Cardiac septum (tissue), 1 donor: ENCODE measurements at regions not wholly inside any gene's neighbourhood (a gene's known extent, or its start where the extent isn't known, plus 50 kb on each side); places are given as distances from the start of the nearest gene placed in this dataset.

Source experiments
- DNase-seq: peaks from one replicate; pipeline ENCODE4 v3.0.0-alpha.2; 2020; ENCODE audit warnings: low spot score
- intact Hi-C: fragments of 100-400 bp; cut with DNase I; formaldehyde crosslinking; loops from one replicate; pipeline ENCODE4 v1.14.0; 2022
- donor health status: DM: no; HTN: no; CAD: no.

DNA sequence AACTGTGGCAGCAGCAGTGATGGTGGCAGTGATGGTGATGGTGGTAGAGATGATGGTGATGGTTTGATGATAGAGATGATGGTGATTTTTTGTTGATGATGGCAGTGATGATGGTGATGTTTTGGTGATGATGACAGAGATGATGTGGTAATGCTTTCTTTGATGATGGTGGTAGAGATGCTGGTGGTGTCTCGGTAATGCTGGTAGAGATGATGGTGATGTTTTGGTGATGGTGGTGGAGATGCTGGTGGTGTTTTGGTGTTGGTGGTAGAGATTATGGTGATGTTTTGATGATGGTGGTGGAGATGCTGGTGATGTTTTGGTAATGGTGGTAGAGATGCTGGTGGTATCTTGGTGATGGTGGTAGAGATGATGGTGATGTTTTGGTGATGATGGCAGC lies 131.6 kb downstream of the NAV1 start:
- no peak for DNase-seq
- intact Hi-C loops, result no loop called here

DNA sequence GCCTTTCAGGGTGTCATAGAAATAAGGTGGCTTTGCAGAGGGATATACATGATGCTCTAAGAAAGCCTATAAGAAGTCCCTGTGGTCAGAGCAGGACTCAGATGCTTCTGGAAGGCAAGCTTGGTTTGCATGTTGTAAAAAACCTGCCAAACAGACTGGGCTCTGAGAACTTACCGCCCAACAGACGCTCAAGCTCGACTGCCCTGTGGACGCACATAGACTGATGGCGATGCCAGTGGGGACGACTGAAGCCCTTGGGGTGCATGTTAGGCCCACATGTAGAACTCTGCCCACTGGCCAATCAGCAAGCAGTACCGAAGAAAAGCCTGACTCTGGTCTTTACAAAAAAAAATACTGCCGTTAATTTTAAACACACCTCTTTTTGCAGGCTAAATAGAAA lies 133.8 kb downstream of the NAV1 start:
- no peak for DNase-seq
- intact Hi-C loops, result no loop called here

DNA sequence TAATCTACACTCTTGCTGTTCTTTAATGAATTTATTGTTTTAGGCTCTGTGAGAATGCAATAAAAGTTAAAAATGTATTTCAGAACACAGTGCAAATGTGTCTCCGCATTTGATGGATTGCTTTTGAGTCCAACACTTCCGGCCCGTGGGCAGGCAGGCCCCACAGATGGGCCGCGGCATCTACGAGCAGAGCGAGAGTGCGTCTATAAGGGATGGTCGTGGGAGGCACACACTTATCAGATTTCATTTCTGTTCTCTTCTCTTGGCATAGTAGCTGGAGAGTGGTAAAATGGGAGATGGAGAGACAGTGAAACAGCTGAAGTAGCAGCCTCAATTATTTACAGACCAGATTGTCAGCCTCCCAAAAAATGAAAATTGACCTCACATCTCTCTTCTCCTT lies 134.2 kb downstream of the NAV1 start:
- intact Hi-C loops, result no loop called here
- DNase-seq, result no peak

DNA sequence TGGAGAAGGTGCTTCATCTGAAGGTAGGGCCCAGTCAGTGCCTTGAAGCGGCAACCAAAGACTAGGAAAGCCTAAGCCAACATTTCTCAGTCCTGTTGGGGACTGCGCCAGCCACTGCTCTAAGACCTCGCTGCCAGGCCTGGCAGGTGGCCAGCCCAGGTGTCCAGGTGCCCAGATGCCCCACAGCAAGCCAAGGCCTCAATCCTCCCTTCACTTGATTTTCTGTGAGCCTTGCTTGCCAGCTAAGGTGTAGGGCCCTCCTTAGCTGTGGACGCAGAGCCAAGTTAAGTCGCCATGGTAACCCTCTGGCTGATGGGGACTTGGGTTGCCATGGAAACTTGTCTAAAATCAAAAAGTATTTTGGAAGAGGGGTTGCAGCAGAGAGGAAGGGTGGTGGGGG lies 135.0 kb downstream of the NAV1 start:
- intact Hi-C loops, result no loop called here
- DNase-seq, result no peak

DNA sequence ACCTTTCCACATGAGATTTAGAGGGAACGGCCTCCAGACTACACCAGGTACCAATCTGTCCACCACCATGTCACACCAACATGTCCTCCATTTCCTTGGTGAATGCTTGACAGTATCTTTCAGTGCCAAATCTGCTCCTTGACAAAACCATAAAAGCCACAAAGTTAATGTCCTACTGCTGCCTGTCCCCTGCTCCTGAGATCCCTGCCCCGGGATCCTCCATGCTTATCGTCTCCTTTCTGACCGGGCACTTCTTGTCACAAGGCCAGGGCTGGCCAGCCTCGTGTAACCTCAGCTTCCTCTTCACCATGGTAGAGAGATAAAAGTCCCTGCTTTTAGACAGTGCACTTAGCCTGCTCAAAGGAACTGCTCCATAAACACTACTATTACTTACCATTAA lies 136.2 kb downstream of the NAV1 start:
- intact Hi-C loops, result no loop called here

DNA sequence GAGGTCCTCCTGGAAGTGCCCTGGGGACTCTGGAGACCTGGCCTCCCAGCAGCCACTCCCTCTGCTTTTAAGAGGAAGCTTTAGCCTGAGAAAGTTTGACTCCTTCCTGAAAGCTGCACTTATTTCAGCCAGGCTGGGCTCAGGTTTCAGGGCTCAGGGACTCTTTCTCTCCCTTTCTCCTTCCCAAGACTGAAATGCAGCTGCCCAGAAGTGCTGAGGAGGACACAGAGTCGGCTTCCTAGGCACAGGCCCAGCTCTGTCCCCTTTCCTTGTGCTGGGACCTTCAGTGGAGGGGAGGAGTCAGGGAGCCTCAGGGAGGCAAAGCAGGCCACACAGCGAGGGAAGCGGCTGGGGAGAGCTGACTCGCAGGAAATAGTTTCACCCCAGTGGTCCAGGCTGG lies 137.3 kb downstream of the NAV1 start:
- intact Hi-C loops, result no loop called here
- DNase-seq, result no peak

More for the DNA sequence above, 136.2 kb downstream of the NAV1 start:
- DNase-seq, result no peak

DNA sequence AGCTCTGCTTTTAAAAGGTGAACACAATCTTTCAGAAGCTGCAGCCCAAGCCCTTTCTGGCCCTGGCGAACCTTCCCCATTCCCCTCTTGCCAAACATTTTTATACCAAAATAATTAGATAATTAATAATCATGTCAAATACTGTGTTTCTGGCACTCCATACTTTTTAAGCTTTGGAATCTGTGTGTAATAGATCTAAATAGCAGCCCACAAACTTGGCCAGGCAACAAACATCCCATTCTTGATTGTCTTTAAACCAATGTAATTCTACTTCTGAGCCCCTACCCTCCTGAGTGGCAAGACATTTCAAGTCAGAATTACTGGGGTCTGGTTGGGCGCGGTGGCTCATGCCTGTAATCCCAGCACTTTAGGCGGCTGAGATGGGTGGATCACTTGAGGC lies 137.7 kb downstream of the NAV1 start:
- no peak for DNase-seq
- intact Hi-C loops, result no loop called here

DNA sequence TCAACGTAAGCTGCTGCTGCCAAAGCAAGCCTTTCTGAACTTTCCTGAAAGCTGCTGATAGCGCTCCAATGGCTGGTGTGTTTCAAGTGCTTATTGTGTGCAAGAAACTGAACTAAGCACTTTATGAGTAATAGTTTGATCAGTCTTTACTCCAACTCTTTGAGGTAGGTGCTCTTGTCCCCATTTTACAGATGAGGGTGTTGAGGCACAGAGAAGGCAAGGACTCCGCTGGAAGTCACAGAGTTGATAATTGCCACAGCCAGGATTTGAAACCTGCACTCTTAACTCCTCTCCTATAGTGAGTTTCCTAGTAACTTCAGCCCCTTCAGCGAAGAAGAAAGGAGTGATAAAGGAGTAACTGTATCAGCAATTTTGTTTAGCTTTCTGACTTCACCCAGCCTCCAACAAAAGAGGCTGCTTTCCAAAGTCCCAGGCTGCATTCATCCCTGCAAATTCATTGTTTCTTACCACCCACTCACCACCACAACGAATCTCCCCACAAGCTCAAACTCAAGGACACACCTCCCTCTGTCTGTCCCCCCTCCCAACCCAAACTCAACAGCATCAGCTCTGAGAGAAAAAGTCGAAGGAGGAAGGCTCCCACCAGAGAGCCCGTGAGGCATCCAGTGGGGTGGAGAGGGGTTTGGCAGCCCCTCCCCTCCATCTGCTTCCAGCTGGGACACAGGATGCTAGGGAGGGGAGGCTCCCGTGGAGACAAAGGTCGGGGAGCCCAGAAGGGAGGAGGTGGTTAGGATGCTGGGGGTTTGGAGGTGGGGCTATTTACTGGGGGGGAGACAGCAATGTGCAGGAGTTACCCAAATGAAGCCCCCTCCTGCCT lies 139.6 kb downstream of the NAV1 start:
- no peak for DNase-seq

DNA sequence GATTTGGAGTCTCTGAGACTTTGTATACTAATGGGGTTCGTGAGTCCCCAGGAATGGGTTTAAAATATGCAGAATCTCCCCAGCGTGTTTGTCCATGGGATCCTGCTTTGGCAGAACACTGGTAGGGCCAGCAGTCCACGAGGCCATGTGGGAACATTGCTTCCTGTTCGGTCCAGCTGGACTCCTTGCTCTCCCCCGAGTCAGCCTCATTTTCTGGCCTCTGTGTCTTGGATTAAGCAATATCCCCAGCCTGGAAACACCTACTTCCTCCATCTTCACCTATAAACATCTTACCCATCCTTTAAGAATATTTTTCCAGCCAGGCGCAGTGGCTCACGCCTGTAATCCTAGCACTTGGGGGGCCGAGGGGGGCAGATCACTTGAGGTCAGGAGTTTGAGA lies 142.4 kb downstream of the NAV1 start:
- no peak for DNase-seq
- intact Hi-C loops, result no loop called here

More for the DNA sequence above, 139.6 kb downstream of the NAV1 start:
- intact Hi-C loops, result no loop called here

DNA sequence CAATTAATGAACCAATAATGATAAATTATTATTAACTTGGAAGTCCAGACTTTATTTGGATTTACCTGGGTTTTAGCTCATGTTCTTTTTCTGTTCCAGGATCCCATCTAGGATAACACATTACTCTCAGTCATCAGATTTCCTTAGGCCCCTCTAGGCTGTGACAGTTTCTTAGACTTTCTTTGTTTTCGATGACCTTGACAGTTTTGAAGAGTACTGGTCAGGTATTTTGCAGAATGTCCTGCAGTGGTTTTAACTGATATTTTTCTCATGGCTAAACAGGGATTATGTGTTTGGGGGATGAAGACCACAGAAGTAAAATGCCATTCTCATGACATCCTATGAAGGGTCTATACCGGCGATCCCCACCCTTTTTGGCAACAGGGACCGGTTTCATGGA lies 144.0 kb downstream of the NAV1 start:
- no peak for DNase-seq
- intact Hi-C loops, result no loop called here

DNA sequence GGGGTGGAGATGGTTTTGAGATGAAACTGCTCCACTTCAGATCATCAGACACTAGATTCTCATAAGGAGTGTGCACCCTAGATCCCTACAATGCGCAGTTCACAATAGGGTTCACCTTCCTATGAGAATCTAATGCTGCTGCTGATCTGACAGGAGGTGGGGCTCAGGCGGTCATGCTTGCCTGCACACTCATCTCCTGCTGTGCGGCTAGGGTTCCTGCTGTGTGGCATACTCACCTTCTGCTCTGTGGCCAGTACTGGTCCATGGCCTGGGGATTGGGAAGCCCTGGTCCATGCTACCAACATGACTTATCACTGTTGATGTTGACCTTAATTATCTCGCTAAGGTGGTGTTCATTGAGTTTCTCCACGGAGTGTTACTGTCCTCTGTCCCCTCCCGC lies 144.5 kb downstream of the NAV1 start:
- DNase-seq, result no peak
- intact Hi-C loops, result no loop called here

DNA sequence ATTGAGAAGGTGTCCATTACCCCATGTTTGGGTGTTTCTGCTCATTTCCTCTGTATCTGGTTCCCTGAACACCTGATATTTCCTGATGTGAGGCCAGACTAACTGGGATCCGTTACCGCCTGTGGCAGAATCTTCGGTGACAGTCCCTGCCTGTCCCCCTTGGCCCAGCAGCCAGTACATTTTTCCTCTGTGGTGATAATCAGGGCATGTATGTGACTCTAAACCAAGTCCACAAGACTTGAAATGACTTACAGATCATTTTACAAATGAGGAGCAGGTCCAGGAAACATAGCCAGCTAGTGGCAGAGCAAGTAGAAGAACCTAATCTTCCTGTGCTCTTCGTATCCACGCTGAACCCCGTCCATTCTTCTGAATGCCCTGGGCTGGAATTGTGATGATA lies 143.5 kb upstream of the IPO9 start:
- intact Hi-C loops, result no loop called here
- DNase-seq, result no peak

DNA sequence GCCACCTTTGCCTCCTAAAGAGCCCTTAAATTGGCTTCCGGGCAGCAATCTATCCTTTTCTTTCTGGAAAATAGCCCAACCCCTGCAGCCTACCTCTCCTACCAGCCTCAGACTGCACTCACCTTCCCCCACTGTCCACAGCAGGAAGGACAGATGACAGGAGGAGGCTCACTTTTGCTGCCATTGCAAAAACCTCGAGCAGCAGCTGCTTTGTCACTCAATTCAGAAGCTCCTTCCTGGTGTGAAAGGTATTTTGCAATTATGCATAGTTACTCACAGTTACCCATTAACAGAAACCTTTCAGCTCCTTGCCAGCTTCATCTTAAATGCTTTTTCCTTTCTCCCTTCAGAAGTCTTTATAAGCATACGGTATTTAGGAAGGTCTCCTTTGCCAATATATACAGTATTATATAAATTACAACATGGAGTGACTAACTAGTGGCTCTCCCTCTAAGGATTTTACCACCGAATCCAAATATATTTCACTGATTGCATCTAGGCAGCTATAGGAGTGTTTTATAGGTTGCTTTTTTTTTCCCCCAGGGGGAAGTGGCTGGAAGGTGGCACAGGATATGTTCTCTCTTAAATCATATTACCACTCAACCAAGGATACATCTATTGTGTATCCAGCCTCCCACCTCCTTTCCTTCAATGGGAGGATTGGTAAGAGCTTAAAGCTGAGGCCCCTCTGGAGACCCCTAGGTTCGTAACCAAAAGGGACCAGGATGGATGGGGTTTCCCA lies 142.1 kb upstream of the IPO9 start:
- DNase-seq, result no peak
- intact Hi-C loops, result no loop called here

DNA sequence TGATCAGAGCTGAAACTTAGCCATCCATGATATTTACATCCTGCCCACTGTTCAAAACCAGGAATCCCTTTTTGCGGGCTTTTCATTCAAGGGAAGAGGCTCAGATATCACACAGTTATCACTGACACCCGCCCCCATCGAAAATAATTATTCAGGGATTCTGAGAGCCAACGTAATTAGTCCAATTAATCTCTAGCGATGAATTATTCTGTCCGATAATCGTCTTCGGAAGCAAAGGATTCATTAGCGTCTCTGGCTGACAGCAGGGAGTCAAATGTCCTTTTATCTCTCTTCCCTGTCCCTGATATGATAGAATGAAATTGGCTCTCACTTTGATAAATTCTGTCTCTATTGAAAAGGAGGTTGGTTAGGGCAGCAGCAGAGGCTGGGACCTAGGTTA lies 140.4 kb upstream of the IPO9 start:
- intact Hi-C loops, result no loop called here
- DNase-seq, result no peak

DNA sequence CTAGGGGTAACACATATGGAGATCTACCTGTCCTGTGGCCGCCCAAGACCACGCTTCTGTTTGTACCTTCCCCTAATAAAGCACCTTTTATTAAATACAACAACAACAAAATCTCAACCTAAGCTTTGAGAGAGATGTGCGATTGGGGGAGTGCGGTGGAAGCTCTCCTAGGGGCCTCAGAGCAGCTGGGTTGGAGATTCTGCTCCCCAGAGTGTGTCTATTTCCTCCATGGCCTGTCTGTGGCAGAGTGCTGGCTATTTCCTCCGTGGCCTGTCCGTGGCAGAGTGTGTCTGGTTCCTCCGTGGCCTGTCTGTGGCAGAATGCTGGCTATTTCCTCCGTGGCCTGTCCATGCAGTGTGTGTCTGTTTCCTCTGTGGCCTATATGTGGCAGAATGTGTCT lies 139.3 kb upstream of the IPO9 start:
- intact Hi-C loops, result loop anchor here (5.0 kb wide), 1 partner anchor 37 kb away; no protein-coding TSS in a partner anchor
- DNase-seq, result no peak

DNA sequence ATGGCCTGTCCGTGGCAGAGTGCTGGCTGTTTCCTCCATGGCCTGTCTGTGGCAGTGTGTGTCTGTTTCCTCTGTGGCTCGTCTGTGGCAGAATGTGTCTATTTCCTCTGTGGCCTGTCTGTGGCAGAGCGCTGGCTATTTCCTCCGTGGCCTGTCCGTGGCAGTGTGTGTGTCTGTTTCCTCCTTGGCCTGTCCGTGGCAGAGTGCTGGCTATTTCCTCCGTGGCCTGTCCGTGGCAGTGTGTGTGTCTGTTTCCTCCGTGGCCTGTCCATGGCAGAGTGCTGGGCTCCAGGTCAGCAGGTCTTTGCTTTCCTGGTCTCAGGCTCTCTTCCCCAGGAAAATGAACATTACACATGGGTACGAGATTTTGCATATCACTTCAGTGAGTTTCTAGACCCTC lies 138.4 kb upstream of the IPO9 start:
- intact Hi-C loops, result loop anchor here (5.0 kb wide), 1 partner anchor 38 kb away; no protein-coding TSS in a partner anchor
- no peak for DNase-seq

DNA sequence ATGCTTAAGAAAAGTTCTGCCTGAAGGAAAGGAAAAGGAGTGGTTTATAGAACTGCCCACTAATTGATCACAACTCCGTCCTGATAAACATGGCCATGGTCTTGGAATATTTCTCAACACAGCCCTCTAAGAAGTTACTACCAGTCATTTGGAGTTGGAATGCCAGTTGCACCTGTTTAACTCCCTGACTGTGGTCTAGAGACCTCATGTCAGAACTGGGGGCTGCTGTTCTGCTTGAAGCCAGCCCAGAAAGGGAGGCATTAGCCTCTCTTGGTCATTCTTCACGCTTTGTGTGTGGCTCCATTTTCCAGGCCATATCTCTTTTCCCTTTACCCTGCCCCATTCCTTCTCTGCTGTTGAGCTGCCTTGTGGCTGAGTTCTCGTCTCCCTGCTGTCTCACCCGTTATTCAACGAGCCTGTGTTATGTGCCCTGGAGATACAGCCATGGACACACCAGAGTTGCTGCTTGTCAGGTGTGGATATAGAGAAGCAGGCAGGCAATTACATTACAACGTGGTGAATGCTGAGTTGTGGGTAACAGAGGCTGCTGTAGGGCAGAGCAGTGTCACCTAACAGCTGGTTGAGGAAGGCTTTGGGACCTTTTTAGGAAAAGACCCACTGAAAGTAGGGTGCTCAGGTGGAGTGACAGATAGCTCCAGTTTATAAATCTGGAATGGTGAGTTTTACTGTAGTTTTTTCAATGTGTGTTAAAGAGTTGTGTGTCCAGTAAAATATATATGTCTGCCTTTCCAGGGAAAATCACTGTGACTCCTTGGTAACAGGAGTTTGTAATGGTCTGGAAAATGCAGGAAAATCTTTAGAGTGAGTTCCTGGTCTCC lies 137.0 kb upstream of the IPO9 start:
- intact Hi-C loops, result loop anchor here (5.0 kb wide), 1 partner anchor 40 kb away; no protein-coding TSS in a partner anchor
- no peak for DNase-seq

DNA sequence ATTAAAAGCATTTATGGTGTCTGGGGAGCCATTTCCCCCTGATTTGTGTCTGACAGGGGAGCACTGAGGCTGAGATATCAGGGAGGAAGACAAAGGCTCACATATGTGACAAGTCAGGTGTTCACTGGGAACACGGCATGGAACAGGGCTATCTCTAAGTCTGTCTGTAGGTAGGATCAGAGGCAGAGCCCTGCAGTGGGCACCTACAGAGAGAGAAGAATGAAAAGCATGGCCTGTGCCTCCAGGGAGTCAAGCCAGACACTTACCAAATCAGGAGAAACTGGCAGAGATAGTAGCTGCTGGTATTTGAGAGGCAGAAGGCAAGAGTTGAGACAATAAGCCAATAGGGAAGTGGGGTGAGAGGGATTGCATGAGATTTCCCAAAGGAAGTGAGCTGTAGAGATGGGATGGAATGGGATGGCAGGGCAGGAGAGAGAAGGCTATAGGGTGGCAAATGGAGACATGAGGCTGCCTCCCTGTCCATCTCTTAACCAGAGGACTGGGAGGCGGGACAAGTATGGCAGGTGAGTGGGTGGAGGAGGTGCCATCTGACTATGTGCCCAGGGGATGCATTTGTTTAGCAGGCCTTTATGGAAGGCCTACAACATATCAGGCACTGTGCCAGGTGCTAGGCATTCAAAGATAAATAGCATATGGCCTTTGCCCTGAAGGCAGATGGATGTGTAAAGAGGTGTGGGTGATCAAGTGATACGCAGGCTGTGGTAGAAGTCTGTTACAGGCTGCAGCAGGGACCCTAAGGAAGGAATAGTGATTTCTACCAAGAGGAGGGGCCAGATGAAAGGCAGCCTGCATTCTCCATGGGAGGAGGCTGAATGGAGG lies 136.2 kb upstream of the IPO9 start:
- intact Hi-C loops, result loop anchor here (5.0 kb wide), 1 partner anchor 40 kb away; no protein-coding TSS in a partner anchor
- no peak for DNase-seq
